Neuronal stem cell (in vitro differentiated cells): ENCODE measurements at regions not wholly inside any gene's neighbourhood (a gene's known extent, or its start where the extent isn't known, plus 50 kb on each side); places are given as distances from the start of the nearest gene placed in this dataset.

Source experiments
- DNase-seq: peaks from one replicate; pipeline ENCODE4 v3.0.0-alpha.2; 2013; ENCODE audit warnings: low spot score
- H2AFZ ChIP-seq: one replicate; pipeline ENCODE4 v1.6.1; 2013; ENCODE audit warnings: mild to moderate bottlenecking, low read length, inconsistent platforms
- H2AK5ac ChIP-seq: 2 replicates; pipeline ENCODE4 v1.6.1; 2013; ENCODE audit warnings: low read depth, mild to moderate bottlenecking, inconsistent platforms, low read length, moderate library complexity, mixed read lengths
- H2BK120ac ChIP-seq: 2 replicates; pipeline ENCODE4 v1.6.1; 2013; ENCODE audit warnings: low read depth, mild to moderate bottlenecking, inconsistent platforms, low read length, moderate library complexity, mixed read lengths
- H2BK12ac ChIP-seq: one replicate; pipeline ENCODE4 v1.6.1; 2013; ENCODE audit warnings: low read length, inconsistent platforms
- H2BK15ac ChIP-seq: 2 replicates; pipeline ENCODE4 v1.6.1; 2013; ENCODE audit warnings: mild to moderate bottlenecking, low read length, inconsistent platforms, mixed read lengths
- H2BK5ac ChIP-seq: one replicate; pipeline ENCODE4 v1.6.1; 2013; ENCODE audit warnings: inconsistent platforms, mild to moderate bottlenecking, low read length, moderate library complexity
- H3K14ac ChIP-seq: one replicate; pipeline ENCODE4 v1.6.1; 2013; ENCODE audit warnings: low read length, inconsistent platforms
- H3K18ac ChIP-seq: 2 replicates; pipeline ENCODE4 v1.6.1; 2013; ENCODE audit warnings: low read length, inconsistent platforms
- H3K23ac ChIP-seq: 2 replicates; pipeline ENCODE4 v1.6.1; 2013; ENCODE audit warnings: low read depth, mild to moderate bottlenecking, mixed read lengths, low read length, inconsistent platforms; ENCODE audit not compliant: poor library complexity
- H3K27ac ChIP-seq: replicated peaks from 3 replicates; pipeline ENCODE4 v1.5.1; 2013; ENCODE audit warnings: low read length, inconsistent platforms
- H3K27me3 ChIP-seq, 3 experiments: 2 replicates each; pipeline ENCODE4 v1.6.1; 2013; ENCODE audit warnings: low read length in 3 of 3, mild to moderate bottlenecking in 2 of 3, inconsistent platforms in 1 of 3, low read depth in 1 of 3, mixed read lengths in 1 of 3, moderate library complexity in 1 of 3; ENCODE audit not compliant: control insufficient read depth in 3 of 3, insufficient read depth in 3 of 3
- H3K36me3 ChIP-seq, 2 donors: replicated peaks in 1 of 2; 2 replicates each; pipeline ENCODE4 v1.6.1; 2013; ENCODE audit warnings: low read length in 2 of 2; ENCODE audit not compliant: control insufficient read depth in 2 of 2, insufficient read depth in 2 of 2
- H3K4ac ChIP-seq: 2 replicates; pipeline ENCODE4 v1.6.1; 2013; ENCODE audit warnings: inconsistent platforms, mild to moderate bottlenecking, low read length, moderate library complexity
- H3K4me1 ChIP-seq, 2 donors: 1 replicate in 1 of 2; 2 replicates in 1 of 2; pipeline ENCODE4 v1.6.1; 2013; ENCODE audit warnings: low read length in 2 of 2, low read depth in 1 of 2; ENCODE audit not compliant: control insufficient read depth in 2 of 2, insufficient read depth in 1 of 2
- H3K4me2 ChIP-seq: one replicate; pipeline ENCODE4 v1.6.1; 2013; ENCODE audit warnings: mild to moderate bottlenecking, low read length, inconsistent platforms; ENCODE audit not compliant: insufficient read depth, poor library complexity, severe bottlenecking
- H3K4me3 ChIP-seq, 2 donors: 2 replicates each; pipeline ENCODE4 v1.5.1; 2013; ENCODE audit warnings: low read length in 2 of 2, mild to moderate bottlenecking in 2 of 2, inconsistent platforms in 1 of 2, moderate library complexity in 1 of 2
- H3K79me1 ChIP-seq: one replicate; pipeline ENCODE4 v1.6.1; 2013; ENCODE audit warnings: low read depth, mild to moderate bottlenecking, inconsistent platforms, low read length, moderate library complexity
- H3K9ac ChIP-seq: one replicate; pipeline ENCODE4 v1.6.1; 2013; ENCODE audit warnings: mild to moderate bottlenecking, low read depth, low read length, inconsistent platforms; ENCODE audit not compliant: poor library complexity
- H3K9me3 ChIP-seq, 2 donors: replicated peaks in 1 of 2; 2 replicates each; pipeline versions ENCODE3 to v1.6.1; 2013; ENCODE audit warnings: low read length in 2 of 2, mild to moderate bottlenecking in 2 of 2, inconsistent platforms in 1 of 2, low read depth in 1 of 2, mixed read lengths in 1 of 2, moderate library complexity in 1 of 2; ENCODE audit not compliant: control insufficient read depth in 2 of 2, insufficient read depth in 1 of 2
- H4K8ac ChIP-seq: one replicate; pipeline ENCODE4 v1.6.1; 2013; ENCODE audit warnings: low read depth, mild to moderate bottlenecking, inconsistent platforms, low read length, moderate library complexity
- H4K91ac ChIP-seq: one replicate; pipeline ENCODE4 v1.6.1; 2013; ENCODE audit warnings: low read length, low read depth, mild to moderate bottlenecking, inconsistent platforms; ENCODE audit not compliant: poor library complexity
- WGBS, 2 donors: extraction: QIAGEN DNeasy Blood & Tissue Kit; methylation state at CpG; one replicate each; pipeline ENCODE4 v1.1.7; 2013; ENCODE audit warnings: missing lambda C conversion rate in 2 of 2, mixed read lengths in 1 of 2; ENCODE audit not compliant: insufficient read length in 2 of 2, insufficient replicate concordance in 1 of 2; ENCODE audit errors: extremely low coverage in 2 of 2; 5-methylcytosine and 5-hydroxymethylcytosine counted together

GRCh38 chr11:121869478-121869877 lies 246.5 kb downstream of the BLID start:
- H4K91ac ChIP-seq = no peak overlapping the region
- H3K4me1 ChIP-seq = peaks cover 0 to 3% of the 10 kb centered on the region in 2 donors
- H3K27ac ChIP-seq = no peak overlapping the region
- no peak overlapping the region for H3K4me3 ChIP-seq
- DNase-seq = no peak
- no peak overlapping the region for H2BK5ac ChIP-seq
- no peak overlapping the region for H2AK5ac ChIP-seq
- peaks cover 0 to 4% of the 10 kb centered on the region in 2 donors for H3K9me3 ChIP-seq
- no peak overlapping the region for H2BK12ac ChIP-seq
- peaks cover 0 to 6% (median 0%) of the 10 kb centered on the region in 3 experiments for H3K27me3 ChIP-seq
- no peak overlapping the region for H3K4me2 ChIP-seq
- WGBS, 2 donors = no CpG with 5 or more reads among the region's 7 CpGs
- no peak overlapping the region for H3K18ac ChIP-seq
- H3K79me1 ChIP-seq = no peaks in the 10 kb centered on the region
- H2BK15ac ChIP-seq = no peak overlapping the region
- H3K4ac ChIP-seq = no peak overlapping the region
- H2AFZ ChIP-seq = no peak overlapping the region
- H3K36me3 ChIP-seq = no peaks in the 10 kb centered on the region
- H2BK120ac ChIP-seq = no peak overlapping the region
- H3K9ac ChIP-seq = no peak overlapping the region
- H3K14ac ChIP-seq = no peak overlapping the region
- no peak overlapping the region for H3K23ac ChIP-seq
- no peak overlapping the region for H4K8ac ChIP-seq

DNA sequence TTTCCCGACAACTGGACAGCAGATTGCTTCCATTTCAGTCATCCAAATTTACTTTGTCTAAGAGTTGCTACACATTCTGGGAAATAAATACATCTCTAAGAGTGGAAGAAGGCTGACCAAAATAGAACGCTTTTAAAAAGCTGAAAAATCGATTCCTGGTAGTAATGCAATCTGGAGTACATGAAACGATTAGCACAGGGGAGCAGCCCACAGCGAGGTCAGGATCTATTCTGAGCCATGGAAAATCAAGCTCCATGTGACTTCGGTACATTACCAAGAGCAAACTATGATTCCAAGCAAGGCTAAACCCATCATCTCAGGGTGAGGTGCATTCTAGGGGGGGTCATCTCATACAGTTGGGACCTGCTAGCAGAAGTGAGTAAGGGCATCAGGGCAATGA lies 249.3 kb downstream of the BLID start:
- no peak overlapping the region for H4K91ac ChIP-seq
- no CpG with 5 or more reads among the region's 6 CpGs for WGBS, 2 donors

GRCh38 chr11:121864660-121865059 lies 251.4 kb downstream of the BLID start:
- Histone ChIP-seq H2BK5ac (no peak overlapping the region), H3K27me3 (no peaks in the 10 kb centered on the region), H3K9ac (no peak overlapping the region), H3K4ac (no peak overlapping the region), H3K18ac (no peak overlapping the region), H2BK15ac (no peak overlapping the region), H2BK120ac (no peak overlapping the region), H2AFZ (no peak overlapping the region), H3K27ac (no peak overlapping the region), H3K14ac (no peak overlapping the region), H2AK5ac (no peak overlapping the region), H3K23ac (no peak overlapping the region), H4K91ac (no peak overlapping the region), H3K79me1 (no peaks in the 10 kb centered on the region), H3K36me3 (no peaks in the 10 kb centered on the region), H4K8ac (no peak overlapping the region), H3K4me1 (peaks cover 0 to 3% of the 10 kb centered on the region in 2 donors), H3K4me2 (no peak overlapping the region), H2BK12ac (no peak overlapping the region), H3K9me3 (peaks cover 0 to 4% of the 10 kb centered on the region in 2 donors), H3K4me3 (no peak overlapping the region)
- WGBS, 2 donors = no CpG with 5 or more reads among the region's 1 CpG
- DNase-seq = no peak

More for the DNA sequence above, 249.3 kb downstream of the BLID start:
- Histone ChIP-seq H3K4ac (no peak overlapping the region), H3K9me3 (peaks cover 0 to 4% of the 10 kb centered on the region in 2 donors), H3K4me3 (no peak overlapping the region), H3K27ac (no peak overlapping the region), H2BK120ac (no peak overlapping the region), H3K79me1 (no peaks in the 10 kb centered on the region), H3K4me2 (no peak overlapping the region), H3K14ac (no peak overlapping the region), H2BK15ac (no peak overlapping the region), H3K9ac (no peak overlapping the region), H3K36me3 (no peaks in the 10 kb centered on the region), H3K23ac (no peak overlapping the region), H2AK5ac (no peak overlapping the region), H3K18ac (no peak overlapping the region), H3K27me3 (no peaks in the 10 kb centered on the region), H3K4me1 (peaks cover 0 to 3% of the 10 kb centered on the region in 2 donors), H2AFZ (no peak overlapping the region), H2BK12ac (no peak overlapping the region), H2BK5ac (no peak overlapping the region), H4K8ac (no peak overlapping the region)
- DNase-seq = no peak

- H3K4ac ChIP-seq = no peak overlapping the region
- no peak for DNase-seq
- H3K27ac ChIP-seq = no peak overlapping the region
Observed at GRCh38 chr11:121863126-121863525, 252.9 kb downstream of the BLID start.

More at GRCh38 chr11:121863126-121863525, 252.9 kb downstream of the BLID start:
- Histone ChIP-seq H3K18ac (no peak overlapping the region), H3K9me3 (peaks cover 0 to 2% of the 10 kb centered on the region in 2 donors), H3K4me2 (no peak overlapping the region), H2BK15ac (no peak overlapping the region), H3K4me3 (no peak overlapping the region), H2BK12ac (no peak overlapping the region), H3K27me3 (no peaks in the 10 kb centered on the region), H2BK120ac (no peak overlapping the region), H3K14ac (no peak overlapping the region), H4K91ac (no peak overlapping the region), H2AFZ (no peak overlapping the region), H3K23ac (no peak overlapping the region), H4K8ac (no peak overlapping the region), H2AK5ac (no peak overlapping the region), H3K79me1 (no peaks in the 10 kb centered on the region), H3K9ac (no peak overlapping the region), H3K36me3 (no peaks in the 10 kb centered on the region), H3K4me1 (no peaks in the 10 kb centered on the region), H2BK5ac (no peak overlapping the region)
- no CpG with 5 or more reads among the region's 4 CpGs for WGBS, 2 donors
